Brain microvascular endothelial cell (primary cell): ENCODE measurements at regions not wholly inside any gene's neighbourhood (a gene's known extent, or its start where the extent isn't known, plus 50 kb on each side); places are given as distances from the start of the nearest gene placed in this dataset.

Experiments used
- DNase-seq: peaks from one replicate; pipeline ENCODE4 v3.0.0-alpha.2; 2020
- H3K27ac ChIP-seq: fragments of 250-450 bp; sonication (Bioruptor Pico); 2 replicates; pipeline ENCODE4 v1.5.1; 2020; ENCODE audit warnings: mild to moderate bottlenecking, moderate library complexity
- H3K27me3 ChIP-seq: fragments of 250-450 bp; sonication (Bioruptor Pico); replicated peaks from 2 replicates; pipeline ENCODE4 v1.5.1; 2020; ENCODE audit warnings: mild to moderate bottlenecking
- H3K36me3 ChIP-seq: fragments of 250-450 bp; sonication (Bioruptor Pico); replicated peaks from 2 replicates; pipeline ENCODE4 v1.5.1; 2020; ENCODE audit warnings: mild to moderate bottlenecking
- H3K4me3 ChIP-seq: 2 replicates; pipeline ENCODE4 v1.5.1; 2011; ENCODE audit warnings: low read depth, mild to moderate bottlenecking, control low read depth, low read length, moderate library complexity
- in situ Hi-C: cut with HindIII; loops from 2 replicates; pipeline ENCODE4 v1.10.0; 2017; ENCODE audit warnings: low sequenced_read_pairs, low pct_ligation_motif_present
- TF ChIP-seq, protein P1 (sequence below): IDR thresholded peaks from 2 replicates; pipeline ENCODE4 v1.5.1; 2011; ENCODE audit warnings: low read depth, mild to moderate bottlenecking, moderate library complexity, low read length, control low read depth, inconsistent platforms; ENCODE audit errors: missing control alignments

DNA sequence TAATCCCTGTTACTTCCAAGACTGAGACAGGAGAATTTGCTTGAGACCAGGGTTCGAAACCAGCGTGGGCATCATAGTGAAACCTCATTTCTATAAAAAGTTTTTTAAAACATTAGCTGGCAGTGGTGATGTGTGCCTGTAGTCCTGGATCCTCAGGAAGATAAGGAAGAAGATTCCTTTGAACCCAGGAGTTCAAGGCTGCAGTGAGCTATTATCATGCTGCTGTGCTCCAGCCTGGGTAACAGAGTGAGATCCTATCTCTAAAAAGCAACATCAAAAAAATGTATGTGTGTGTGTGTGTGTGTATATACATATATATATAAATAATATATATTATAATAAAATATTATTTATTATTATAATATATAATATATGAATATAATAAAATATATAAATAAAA, 1417.6 kb upstream of the CDH2 start:
- DNase-seq: no peak
- H3K27me3 ChIP-seq: no peaks in the 10 kb centered on the region
- TF ChIP-seq, protein P1, sequence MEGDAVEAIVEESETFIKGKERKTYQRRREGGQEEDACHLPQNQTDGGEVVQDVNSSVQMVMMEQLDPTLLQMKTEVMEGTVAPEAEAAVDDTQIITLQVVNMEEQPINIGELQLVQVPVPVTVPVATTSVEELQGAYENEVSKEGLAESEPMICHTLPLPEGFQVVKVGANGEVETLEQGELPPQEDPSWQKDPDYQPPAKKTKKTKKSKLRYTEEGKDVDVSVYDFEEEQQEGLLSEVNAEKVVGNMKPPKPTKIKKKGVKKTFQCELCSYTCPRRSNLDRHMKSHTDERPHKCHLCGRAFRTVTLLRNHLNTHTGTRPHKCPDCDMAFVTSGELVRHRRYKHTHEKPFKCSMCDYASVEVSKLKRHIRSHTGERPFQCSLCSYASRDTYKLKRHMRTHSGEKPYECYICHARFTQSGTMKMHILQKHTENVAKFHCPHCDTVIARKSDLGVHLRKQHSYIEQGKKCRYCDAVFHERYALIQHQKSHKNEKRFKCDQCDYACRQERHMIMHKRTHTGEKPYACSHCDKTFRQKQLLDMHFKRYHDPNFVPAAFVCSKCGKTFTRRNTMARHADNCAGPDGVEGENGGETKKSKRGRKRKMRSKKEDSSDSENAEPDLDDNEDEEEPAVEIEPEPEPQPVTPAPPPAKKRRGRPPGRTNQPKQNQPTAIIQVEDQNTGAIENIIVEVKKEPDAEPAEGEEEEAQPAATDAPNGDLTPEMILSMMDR: no peak
- in situ Hi-C loops: no loop called here
- H3K27ac ChIP-seq: no peak overlapping the region
- no peak overlapping the region for H3K4me3 ChIP-seq
- H3K36me3 ChIP-seq: no peaks in the 10 kb centered on the region

DNA sequence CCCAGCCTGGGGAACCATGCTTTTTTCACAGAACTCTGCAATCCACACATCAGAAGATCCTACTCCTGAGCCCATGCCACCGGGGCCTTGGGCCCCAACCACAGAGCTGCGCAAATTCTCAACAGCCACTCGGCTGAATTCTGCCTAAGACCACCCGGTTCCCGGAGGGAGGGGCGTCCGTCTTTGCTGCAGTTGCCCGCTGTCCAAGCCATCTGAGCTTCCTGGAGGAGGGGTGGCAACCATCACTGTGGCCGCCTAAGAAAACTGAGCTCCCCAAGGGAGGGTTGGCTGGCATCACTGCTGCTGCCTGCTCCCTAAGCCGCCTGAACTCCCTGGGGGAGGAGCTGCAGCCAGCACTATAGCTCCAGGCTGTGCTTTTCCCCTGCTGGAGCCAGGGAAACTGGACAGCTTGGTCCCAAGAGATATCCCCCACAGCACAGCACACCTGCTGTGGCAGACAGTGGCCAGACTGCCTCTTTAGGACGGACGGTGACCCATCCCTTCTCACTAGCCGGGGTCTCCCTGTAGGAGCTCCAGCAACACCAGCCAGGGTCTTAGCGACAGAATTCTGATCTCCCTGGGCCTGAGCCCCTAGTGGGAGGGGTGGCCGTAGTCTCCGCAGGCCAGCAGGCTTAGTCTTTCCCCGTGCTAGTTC, 1411.6 kb upstream of the CDH2 start:
- TF ChIP-seq, protein P1: no peak
- no peak for DNase-seq
- Histone ChIP-seq H3K4me3 (no peak overlapping the region), H3K36me3 (no peaks in the 10 kb centered on the region), H3K27me3 (no peaks in the 10 kb centered on the region), H3K27ac (no peak overlapping the region)
- in situ Hi-C loops: no loop called here

DNA sequence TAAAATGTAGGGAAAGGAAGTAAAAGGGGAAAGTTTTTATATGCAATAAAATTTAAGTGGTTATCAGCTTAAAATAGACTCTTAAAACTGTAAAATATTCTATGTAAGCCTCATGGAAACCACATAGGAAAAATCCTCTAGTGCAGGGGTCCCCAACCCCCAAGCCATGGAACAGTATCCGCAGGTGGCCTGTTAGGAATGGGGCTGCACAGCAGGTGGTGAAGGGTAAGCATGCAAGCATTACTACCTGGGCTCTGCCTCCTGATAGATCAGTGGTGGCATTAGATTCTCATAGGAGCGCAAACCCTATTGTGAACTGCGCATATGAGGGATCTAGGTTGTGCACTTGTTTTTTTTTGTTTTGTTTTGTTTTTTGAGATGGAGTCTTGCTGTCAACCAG, 1409.3 kb upstream of the CDH2 start:
- in situ Hi-C loops: no loop called here
- TF ChIP-seq, protein P1: no peak
- DNase-seq: no peak
- no peak overlapping the region for H3K4me3 ChIP-seq
- no peaks in the 10 kb centered on the region for H3K27me3 ChIP-seq
- H3K27ac ChIP-seq: no peak overlapping the region
- H3K36me3 ChIP-seq: no peaks in the 10 kb centered on the region

DNA sequence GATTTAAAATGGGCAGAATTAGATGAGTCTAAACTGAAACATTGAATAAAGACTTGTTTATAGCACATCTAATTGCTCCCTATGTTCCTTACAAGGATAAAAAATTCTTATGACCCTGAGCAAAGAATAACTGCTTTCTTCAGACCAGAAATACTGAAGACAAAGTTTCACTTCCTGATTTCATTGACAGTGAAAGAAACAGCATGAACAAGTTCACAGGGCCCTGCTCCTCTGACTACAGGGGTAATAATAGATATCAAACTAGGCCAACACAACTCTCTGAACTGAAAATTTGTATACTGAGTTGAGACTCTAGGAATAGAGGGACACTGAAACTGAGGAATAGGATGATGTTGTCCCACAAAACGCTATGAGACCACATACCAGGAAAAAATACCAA, 1383.3 kb upstream of the CDH2 start:
- TF ChIP-seq, protein P1: no peak
- in situ Hi-C loops: no loop called here
- Histone ChIP-seq H3K27me3 (no peaks in the 10 kb centered on the region), H3K36me3 (no peaks in the 10 kb centered on the region), H3K4me3 (no peak overlapping the region), H3K27ac (no peak overlapping the region)
- no peak for DNase-seq

DNA sequence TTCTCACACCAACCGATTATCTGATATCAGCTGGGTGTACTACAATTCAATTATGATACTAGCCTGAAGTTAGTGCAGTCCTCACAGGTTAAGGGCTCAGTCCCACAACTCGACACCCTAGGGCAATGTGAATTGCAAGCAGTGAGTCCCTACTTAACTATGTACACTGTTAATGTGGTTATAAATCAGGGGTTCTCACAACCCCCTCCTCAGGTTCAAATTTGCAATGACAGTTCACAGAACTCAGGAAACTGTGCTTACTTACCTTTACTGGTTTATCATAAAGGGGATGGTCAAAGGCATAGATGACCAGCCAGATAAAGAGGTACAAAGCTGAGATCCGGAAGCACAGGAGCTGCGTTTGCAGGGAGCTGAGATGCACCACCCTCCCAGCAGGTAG, 1379.1 kb upstream of the CDH2 start:
- Histone ChIP-seq H3K36me3 (no peaks in the 10 kb centered on the region), H3K4me3 (no peak overlapping the region), H3K27me3 (no peaks in the 10 kb centered on the region), H3K27ac (no peak overlapping the region)
- in situ Hi-C loops: no loop called here
- TF ChIP-seq, protein P1: no peak
- no peak for DNase-seq

DNA sequence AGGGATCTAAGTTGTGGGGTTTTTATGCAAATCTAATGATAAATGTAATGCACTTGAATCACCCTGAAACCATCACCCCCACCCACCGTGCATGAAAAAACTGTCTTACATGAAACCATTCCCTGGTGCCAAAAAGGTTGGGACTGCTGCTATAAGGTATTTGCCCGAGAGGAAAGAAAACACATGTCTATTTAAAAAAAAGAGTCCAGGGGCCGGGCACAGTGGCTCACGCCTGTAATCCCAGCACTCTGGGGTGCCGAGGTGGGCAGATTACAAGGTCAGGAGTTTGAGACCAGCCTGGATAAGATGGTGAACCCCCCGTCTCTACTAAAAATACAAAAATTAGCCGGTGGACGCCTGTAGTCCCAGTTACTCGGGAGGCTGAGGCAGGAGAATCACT, 1372.8 kb upstream of the CDH2 start:
- Histone ChIP-seq H3K27ac (no peak overlapping the region), H3K27me3 (no peaks in the 10 kb centered on the region), H3K36me3 (no peaks in the 10 kb centered on the region), H3K4me3 (no peak overlapping the region)
- TF ChIP-seq, protein P1: no peak
- DNase-seq: no peak
- in situ Hi-C loops: no loop called here
